NB4 (cell line): ENCODE measurements at regions not wholly inside any gene's neighbourhood (a gene's known extent, or its start where the extent isn't known, plus 50 kb on each side); places are given as distances from the start of the nearest gene placed in this dataset.

Experiments
- CTCF ChIP-seq: IDR thresholded peaks from one replicate; pipeline ENCODE4 v1.5.1; 2012; ENCODE audit warnings: low read depth, low read length
- POLR2A ChIP-seq: IDR thresholded peaks from 2 replicates; pipeline ENCODE4 v1.6.1; 2011; ENCODE audit warnings: mild to moderate bottlenecking; ENCODE audit not compliant: insufficient read length; ENCODE audit errors: extremely low read depth

- TF ChIP-seq CTCF (no peak), POLR2A (no peak)
Observed at GRCh38 chr3:22364851-22365250, 613.8 kb upstream of the ZNF385D start.
